ENCODE measurements at regions not wholly inside any gene's neighbourhood (a gene's known extent, or its start where the extent isn't known, plus 50 kb on each side); places are given as distances from the start of the nearest gene placed in this dataset.

GRCh38 chr19:28324275-28325060, 888.5 kb downstream of the UQCRFS1 start:
- H3K9me3 ChIP-seq (replicated peaks), result peaks cover 5% of the 10 kb centered on the region
- intact Hi-C loops (cut with micrococcal nuclease), result loop anchor here (5.0 kb wide), 1 partner anchor 352 kb away; no protein-coding TSS in a partner anchor
- peaks cover 21% of the 10 kb centered on the region for H3K27me3 ChIP-seq (ENCODE audit: low read depth)
- H3K36me3 ChIP-seq, result no peaks in the 10 kb centered on the region
- no peak overlapping the region for H3K27ac ChIP-seq (replicated peaks)
- DNase-seq, result no peak
- TF ChIP-seq CTCF (IDR thresholded peaks at IDR 0.05; ENCODE audit: borderline replicate concordance), result no peak
- no peaks in the 10 kb centered on the region for H3K4me1 ChIP-seq
- H3K4me3 ChIP-seq, result no peak overlapping the region

- TF ChIP-seq CTCF (IDR thresholded peaks at IDR 0.05; ENCODE audit: borderline replicate concordance), result no peak
- DNase-seq, result no peak
- intact Hi-C loops (cut with micrococcal nuclease), result no loop called here
- Histone ChIP-seq H3K27ac (replicated peaks) (no peak overlapping the region), H3K9me3 (replicated peaks) (no peaks in the 10 kb centered on the region), H3K36me3 (no peaks in the 10 kb centered on the region), H3K4me3 (no peak overlapping the region), H3K27me3 (ENCODE audit: low read depth) (peaks cover 33% of the 10 kb centered on the region), H3K4me1 (no peaks in the 10 kb centered on the region)
These were observed 890.0 kb downstream of the UQCRFS1 start for GRCh38 chr19:28322945-28323344.

- Histone ChIP-seq H3K27ac (replicated peaks) (no peak overlapping the region), H3K36me3 (no peaks in the 10 kb centered on the region), H3K9me3 (replicated peaks) (no peaks in the 10 kb centered on the region), H3K4me3 (no peak overlapping the region), H3K27me3 (ENCODE audit: low read depth) (peaks cover 37% of the 10 kb centered on the region), H3K4me1 (no peaks in the 10 kb centered on the region)
- no peak for TF ChIP-seq CTCF (IDR thresholded peaks at IDR 0.05; ENCODE audit: borderline replicate concordance)
- intact Hi-C loops (cut with micrococcal nuclease), result no loop called here
- DNase-seq, result no peak
These were observed 890.5 kb downstream of the UQCRFS1 start for GRCh38 chr19:28322491-28322890.

GRCh38 chr19:28319918-28320317, 893.0 kb downstream of the UQCRFS1 start:
- intact Hi-C loops (cut with micrococcal nuclease), result no loop called here
- no peak for DNase-seq
- H3K27me3 ChIP-seq (ENCODE audit: low read depth), result peaks cover 21% of the 10 kb centered on the region
- H3K27ac ChIP-seq (replicated peaks), result no peak overlapping the region
- H3K4me1 ChIP-seq, result no peaks in the 10 kb centered on the region
- H3K36me3 ChIP-seq, result no peaks in the 10 kb centered on the region
- H3K4me3 ChIP-seq, result no peak overlapping the region
- no peak for TF ChIP-seq CTCF (IDR thresholded peaks at IDR 0.05; ENCODE audit: borderline replicate concordance)
- no peaks in the 10 kb centered on the region for H3K9me3 ChIP-seq (replicated peaks)

GRCh38 chr19:28319227-28319626, 893.7 kb downstream of the UQCRFS1 start:
- no peak overlapping the region for H3K4me3 ChIP-seq
- intact Hi-C loops (cut with micrococcal nuclease), result no loop called here
- no peak overlapping the region for H3K27ac ChIP-seq (replicated peaks)
- no peaks in the 10 kb centered on the region for H3K9me3 ChIP-seq (replicated peaks)
- DNase-seq, result no peak
- TF ChIP-seq CTCF (IDR thresholded peaks at IDR 0.05; ENCODE audit: borderline replicate concordance), result no peak
- no peaks in the 10 kb centered on the region for H3K4me1 ChIP-seq
- H3K36me3 ChIP-seq, result no peaks in the 10 kb centered on the region
- H3K27me3 ChIP-seq (ENCODE audit: low read depth), result peaks cover 21% of the 10 kb centered on the region

All from left ventricle myocardium inferior (tissue), 1 donor.